Uterus (tissue), 2 donors: ENCODE measurements at regions not wholly inside any gene's neighbourhood (a gene's known extent, or its start where the extent isn't known, plus 50 kb on each side); places are given as distances from the start of the nearest gene placed in this dataset.

Experiments
- CTCF ChIP-seq, 4 experiments: fragments of 200-600 bp in 2 of 4; fragments of 450-650 bp in 2 of 4; sonication (generic) in 2 of 4; IDR thresholded peaks; one replicate each; pipeline ENCODE4 v1.5.1; 2016 to 2019; ENCODE audit warnings: antibody characterized with exemption in 4 of 4, mild to moderate bottlenecking in 2 of 4, moderate library complexity in 1 of 4
- POLR2A ChIP-seq, 2 donors: fragments of 450-650 bp; IDR thresholded peaks; one replicate each; pipeline ENCODE4 v1.6.1; 2016; ENCODE audit warnings: antibody characterized with exemption in 2 of 2, mild to moderate bottlenecking in 1 of 2, moderate library complexity in 1 of 2

- TF ChIP-seq CTCF (IDR thresholded peaks at IDR 0.05) (no peak), POLR2A (IDR thresholded peaks at IDR 0.05) (no peak)
These were observed 428.8 kb downstream of the NKX6-1 start for GRCh38 chr4:84070289-84070688.
